PFSK-1 (cell line): ENCODE measurements at regions not wholly inside any gene's neighbourhood (a gene's known extent, or its start where the extent isn't known, plus 50 kb on each side); places are given as distances from the start of the nearest gene placed in this dataset.

Experiments used
- FOXP2 ChIP-seq: optimal IDR thresholded peaks from 2 replicates; pipeline ENCODE3; 2011; ENCODE audit warnings: borderline replicate concordance, control low read depth, inconsistent platforms; ENCODE audit not compliant: insufficient read depth; ENCODE audit errors: extremely low read length, extremely low read depth
- POLR2AphosphoS5 ChIP-seq: IDR thresholded peaks from 2 replicates; pipeline ENCODE4 v1.6.1; 2012; ENCODE audit warnings: low read depth, mild to moderate bottlenecking, control low read depth, low read length, moderate library complexity
- SIN3A ChIP-seq: IDR thresholded peaks from 2 replicates; pipeline ENCODE4 v1.6.1; 2012; ENCODE audit warnings: mild to moderate bottlenecking, low read length, moderate library complexity, borderline replicate concordance; ENCODE audit not compliant: insufficient read depth
- TAF1 ChIP-seq: IDR thresholded peaks from 2 replicates; pipeline ENCODE4 v1.6.1; 2012; ENCODE audit warnings: low read length, control low read depth, borderline replicate concordance; ENCODE audit not compliant: insufficient read depth
- TF ChIP-seq, protein P1 (sequence below), 2 experiments: IDR thresholded peaks; 2 replicates each; pipeline versions ENCODE4 v1.6.1 to v1.8.0; 2011 to 2012; ENCODE audit warnings: low read depth in 2 of 2, low read length in 2 of 2, control low read depth in 1 of 2, inconsistent platforms in 1 of 2, mild to moderate bottlenecking in 1 of 2, moderate library complexity in 1 of 2; ENCODE audit not compliant: insufficient read depth in 1 of 2

DNA sequence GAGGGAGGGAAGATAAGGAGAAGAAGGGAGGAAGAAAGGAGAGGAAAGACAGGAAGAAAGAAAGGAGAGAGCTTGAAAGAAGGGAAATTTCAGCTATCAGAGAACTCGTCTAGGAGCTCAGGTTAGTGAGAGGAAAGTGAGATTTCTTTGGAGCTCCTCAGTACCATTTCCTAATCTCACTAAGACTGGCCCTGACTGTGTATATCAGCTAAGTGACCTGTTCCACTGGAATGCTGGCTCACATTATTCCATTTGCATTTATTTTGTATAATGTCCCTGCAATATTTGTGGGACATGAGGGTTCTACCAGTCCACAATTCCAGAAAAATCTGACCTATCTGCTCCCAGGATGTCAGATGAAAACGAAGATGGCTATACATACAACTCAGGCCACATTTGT lies 114.7 kb upstream of the CELF2 start:
- TF ChIP-seq FOXP2, result no peak
- TF ChIP-seq, protein P1, sequence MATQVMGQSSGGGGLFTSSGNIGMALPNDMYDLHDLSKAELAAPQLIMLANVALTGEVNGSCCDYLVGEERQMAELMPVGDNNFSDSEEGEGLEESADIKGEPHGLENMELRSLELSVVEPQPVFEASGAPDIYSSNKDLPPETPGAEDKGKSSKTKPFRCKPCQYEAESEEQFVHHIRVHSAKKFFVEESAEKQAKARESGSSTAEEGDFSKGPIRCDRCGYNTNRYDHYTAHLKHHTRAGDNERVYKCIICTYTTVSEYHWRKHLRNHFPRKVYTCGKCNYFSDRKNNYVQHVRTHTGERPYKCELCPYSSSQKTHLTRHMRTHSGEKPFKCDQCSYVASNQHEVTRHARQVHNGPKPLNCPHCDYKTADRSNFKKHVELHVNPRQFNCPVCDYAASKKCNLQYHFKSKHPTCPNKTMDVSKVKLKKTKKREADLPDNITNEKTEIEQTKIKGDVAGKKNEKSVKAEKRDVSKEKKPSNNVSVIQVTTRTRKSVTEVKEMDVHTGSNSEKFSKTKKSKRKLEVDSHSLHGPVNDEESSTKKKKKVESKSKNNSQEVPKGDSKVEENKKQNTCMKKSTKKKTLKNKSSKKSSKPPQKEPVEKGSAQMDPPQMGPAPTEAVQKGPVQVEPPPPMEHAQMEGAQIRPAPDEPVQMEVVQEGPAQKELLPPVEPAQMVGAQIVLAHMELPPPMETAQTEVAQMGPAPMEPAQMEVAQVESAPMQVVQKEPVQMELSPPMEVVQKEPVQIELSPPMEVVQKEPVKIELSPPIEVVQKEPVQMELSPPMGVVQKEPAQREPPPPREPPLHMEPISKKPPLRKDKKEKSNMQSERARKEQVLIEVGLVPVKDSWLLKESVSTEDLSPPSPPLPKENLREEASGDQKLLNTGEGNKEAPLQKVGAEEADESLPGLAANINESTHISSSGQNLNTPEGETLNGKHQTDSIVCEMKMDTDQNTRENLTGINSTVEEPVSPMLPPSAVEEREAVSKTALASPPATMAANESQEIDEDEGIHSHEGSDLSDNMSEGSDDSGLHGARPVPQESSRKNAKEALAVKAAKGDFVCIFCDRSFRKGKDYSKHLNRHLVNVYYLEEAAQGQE (IDR thresholded peaks at IDR 0.05; ENCODE audit: insufficient read depth in 1 of 2, low read depth in 2 of 2, low read length in 2 of 2), result no peak
- no peak for TF ChIP-seq SIN3A
- TF ChIP-seq TAF1, result no peak
- TF ChIP-seq POLR2AphosphoS5, result no peak

DNA sequence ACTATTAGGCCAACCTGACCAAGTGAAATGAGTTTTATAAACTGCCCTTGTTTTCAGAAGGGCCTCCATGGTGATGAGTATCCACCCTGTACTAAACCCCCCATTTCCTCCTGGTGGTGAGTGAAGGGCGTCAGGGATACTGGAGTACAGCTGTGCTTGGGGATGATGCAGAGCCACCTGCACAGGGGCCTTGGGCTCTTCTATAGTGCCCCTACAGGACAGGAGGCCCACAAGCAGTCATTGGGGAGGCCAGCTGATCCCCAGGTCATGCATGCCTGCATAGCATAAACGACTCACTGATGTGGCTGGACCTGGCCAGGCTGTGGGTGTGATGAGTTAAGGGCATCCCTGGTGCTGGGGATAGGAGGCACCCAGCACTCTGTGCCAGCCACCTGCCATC lies 114.1 kb upstream of the CELF2 start:
- TF ChIP-seq, protein P1 (IDR thresholded peaks at IDR 0.05; ENCODE audit: insufficient read depth in 1 of 2, low read depth in 2 of 2, low read length in 2 of 2), result no peak
- TF ChIP-seq SIN3A, result no peak
- TF ChIP-seq POLR2AphosphoS5, result no peak
- no peak for TF ChIP-seq TAF1
- TF ChIP-seq FOXP2, result no peak

DNA sequence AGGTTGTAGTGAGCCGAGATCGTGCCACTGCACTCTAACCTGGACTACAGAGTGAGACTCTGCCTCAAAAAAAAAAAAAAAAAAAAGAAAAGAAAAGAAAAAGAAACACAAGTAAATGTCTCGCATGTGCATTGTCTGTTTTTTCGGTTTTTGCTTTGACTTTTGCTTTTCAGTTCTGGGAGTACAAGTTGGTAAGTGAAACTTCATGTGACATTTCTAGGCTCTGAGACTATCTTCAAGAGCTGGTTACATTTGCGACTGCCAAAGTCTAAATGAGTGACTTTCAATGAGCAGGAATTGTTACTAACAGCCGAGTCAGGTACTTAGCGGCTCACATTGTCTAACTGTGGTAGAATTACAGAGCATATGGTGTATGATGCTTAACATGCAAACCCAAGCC lies 107.0 kb upstream of the CELF2 start:
- TF ChIP-seq, protein P1 (IDR thresholded peaks at IDR 0.05; ENCODE audit: insufficient read depth in 1 of 2, low read depth in 2 of 2, low read length in 2 of 2), result no peak
- no peak for TF ChIP-seq FOXP2
- no peak for TF ChIP-seq SIN3A
- no peak for TF ChIP-seq POLR2AphosphoS5
- TF ChIP-seq TAF1, result no peak

DNA sequence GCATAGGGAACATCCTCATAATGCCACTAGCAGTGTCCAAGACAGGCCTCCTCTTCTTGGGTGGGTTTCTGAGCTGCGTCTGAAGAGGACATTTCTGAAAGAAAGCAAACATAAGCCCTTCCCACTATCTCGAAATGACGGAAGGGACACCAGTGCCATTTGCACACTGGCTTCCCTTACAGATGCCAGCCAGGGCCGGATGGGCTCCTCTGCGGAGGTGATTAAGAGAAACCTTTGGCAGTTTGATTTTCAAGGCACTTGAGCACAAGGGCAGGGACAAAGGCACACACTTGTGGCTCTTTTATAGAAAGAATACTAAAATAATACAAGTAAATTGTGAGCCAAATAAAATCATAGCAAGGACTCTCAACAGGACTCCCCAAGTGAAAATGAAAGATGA lies 106.6 kb upstream of the CELF2 start:
- TF ChIP-seq SIN3A (no peak), POLR2AphosphoS5 (no peak), TAF1 (no peak), FOXP2 (no peak)
- TF ChIP-seq, protein P1 (IDR thresholded peaks at IDR 0.05; ENCODE audit: insufficient read depth in 1 of 2, low read depth in 2 of 2, low read length in 2 of 2), result no peak

DNA sequence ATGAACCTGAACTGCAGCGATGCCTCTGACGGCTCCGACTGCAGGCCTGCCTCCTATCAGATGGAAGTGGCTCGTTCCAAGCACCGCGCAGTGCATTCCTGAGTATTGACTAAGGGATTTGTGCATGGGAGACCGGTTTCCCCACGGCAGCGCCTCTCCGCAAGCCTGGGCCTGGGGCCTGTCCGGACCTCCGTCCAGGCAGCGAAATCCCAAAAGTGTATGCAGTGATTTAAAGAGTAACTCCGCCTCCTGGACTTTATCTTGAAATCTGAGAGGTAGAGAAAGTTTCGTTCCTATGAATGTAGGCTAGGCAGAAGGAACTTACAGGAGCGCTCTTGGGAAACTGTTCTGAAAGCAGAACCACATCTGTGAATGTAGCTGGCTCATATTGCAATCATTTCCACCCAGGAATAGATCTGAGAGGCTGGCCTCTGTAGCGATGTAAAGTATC lies 106.2 kb upstream of the CELF2 start:
- no peak for TF ChIP-seq TAF1
- no peak for TF ChIP-seq POLR2AphosphoS5
- TF ChIP-seq, protein P1 (IDR thresholded peaks at IDR 0.05; ENCODE audit: insufficient read depth in 1 of 2, low read depth in 2 of 2, low read length in 2 of 2), result no peak
- TF ChIP-seq FOXP2, result no peak
- TF ChIP-seq SIN3A, result no peak
